GM21717 (cell line): ENCODE measurements at regions not wholly inside any gene's neighbourhood (a gene's known extent, or its start where the extent isn't known, plus 50 kb on each side); places are given as distances from the start of the nearest gene placed in this dataset.
A peak's percentile ranks its signal among the peaks of the same experiment; 100 is the strongest.

ENCODE experiments used
- ATAC-seq: cut with Tn5 transposase; IDR thresholded peaks from one replicate; pipeline ENCODE4 v1.9.1; 2021; ENCODE audit warnings: mild to moderate bottlenecking, moderate library complexity; ENCODE audit not compliant: unreplicated experiment

- ATAC-seq: no peak
Measured at GRCh38 chr6:137750297-137750696, 116.8 kb upstream of the TNFAIP3 start.

- no peak for ATAC-seq
Measured at GRCh38 chr6:137751768-137752560, 115.1 kb upstream of the TNFAIP3 start.

GRCh38 chr6:137754366-137754765 is 112.7 kb upstream of the TNFAIP3 start:
- ATAC-seq: peak; percentile 62

- ATAC-seq: peak; percentile 25
Measured at GRCh38 chr6:137754866-137755265, 112.2 kb upstream of the TNFAIP3 start.

- no peak for ATAC-seq
Measured at GRCh38 chr6:137755284-137755683, 111.8 kb upstream of the TNFAIP3 start.

- no peak for ATAC-seq
Measured at GRCh38 chr6:137756788-137757187, 110.3 kb upstream of the TNFAIP3 start.

GRCh38 chr6:137758661-137759060 is 108.4 kb upstream of the TNFAIP3 start:
- no peak for ATAC-seq

- no peak for ATAC-seq
Measured at GRCh38 chr6:137759624-137760023, 107.4 kb upstream of the TNFAIP3 start.

- no peak for ATAC-seq
Measured at GRCh38 chr6:137761072-137761471, 106.0 kb upstream of the TNFAIP3 start.

GRCh38 chr6:137761487-137761886 is 105.6 kb upstream of the TNFAIP3 start:
- no peak for ATAC-seq

- no peak for ATAC-seq
Measured at GRCh38 chr6:137762168-137763090, 104.6 kb upstream of the TNFAIP3 start.

GRCh38 chr6:137763436-137763835 is 103.6 kb upstream of the TNFAIP3 start:
- ATAC-seq: no peak

- ATAC-seq: no peak
Measured at GRCh38 chr6:137763886-137764285, 103.2 kb upstream of the TNFAIP3 start.

GRCh38 chr6:137764464-137764863 is 102.6 kb upstream of the TNFAIP3 start:
- no peak for ATAC-seq

GRCh38 chr6:137765059-137765458 is 102.0 kb upstream of the TNFAIP3 start:
- no peak for ATAC-seq

- no peak for ATAC-seq
Measured at GRCh38 chr6:137766596-137767370, 100.3 kb upstream of the TNFAIP3 start.

- no peak for ATAC-seq
Measured at GRCh38 chr6:137767465-137767864, 99.6 kb upstream of the TNFAIP3 start.

GRCh38 chr6:137767911-137768690 is 99.0 kb upstream of the TNFAIP3 start:
- peak; percentile 83 for ATAC-seq

- ATAC-seq: no peak
Measured at GRCh38 chr6:137768935-137769334, 98.1 kb upstream of the TNFAIP3 start.

GRCh38 chr6:137769797-137770362 is 97.2 kb upstream of the TNFAIP3 start:
- ATAC-seq: no peak
